A549 (cell line): ENCODE measurements at regions not wholly inside any gene's neighbourhood (a gene's known extent, or its start where the extent isn't known, plus 50 kb on each side); places are given as distances from the start of the nearest gene placed in this dataset.

ENCODE experiments used
- ATOH8 ChIP-seq: fragments of 250-450 bp; sonication (Bioruptor Pico); IDR thresholded peaks from 2 replicates; pipeline ENCODE4 v1.5.0; 2020; ENCODE audit warnings: low read depth, mild to moderate bottlenecking, moderate library complexity
- CBX2 ChIP-seq: fragments of 200-600 bp; sonication (generic); IDR thresholded peaks from 2 replicates; pipeline ENCODE4 v1.6.1; 2016; ENCODE audit warnings: low read depth, mild to moderate bottlenecking, borderline replicate concordance
- CTCF ChIP-seq: fragments of >200 bp; sonication (Bioruptor Twin); formaldehyde crosslinking; IDR thresholded peaks from 3 replicates; pipeline ENCODE4 v1.5.1; 2016
- JUNB ChIP-seq: fragments of >200 bp; sonication (Bioruptor Twin); formaldehyde crosslinking; IDR thresholded peaks from 2 replicates; pipeline ENCODE4 v1.6.1; 2016
- POLR2AphosphoS2 ChIP-seq: conservative IDR thresholded peaks from 2 replicates; pipeline ENCODE4 v1.6.1; 2012; ENCODE audit warnings: low read length, improper control_type of control experiment, inconsistent platforms
- RAD21 ChIP-seq, 2 experiments: fragments of >200 bp in 1 of 2; sonication (Bioruptor Twin) in 1 of 2; formaldehyde crosslinking in 1 of 2; IDR thresholded peaks in 1 of 2; conservative IDR thresholded peaks in 1 of 2; 2 replicates in 1 of 2; 3 replicates in 1 of 2; pipeline ENCODE4 v1.6.1; 2012 to 2018; ENCODE audit warnings: inconsistent platforms in 1 of 2
- USF2 ChIP-seq: fragments of 450-650 bp; IDR thresholded peaks from 2 replicates; pipeline ENCODE4 v1.6.1; 2014; ENCODE audit warnings: antibody characterized with exemption

GRCh38 chrX:115452251-115452650, 108.7 kb upstream of the PLS3 start:
- no peak for TF ChIP-seq CBX2
- TF ChIP-seq USF2: no peak
- TF ChIP-seq ATOH8 (CRISPR knock-in tag): no peak
- no peak for TF ChIP-seq JUNB
- TF ChIP-seq CTCF: no peak
- TF ChIP-seq RAD21 (conservative IDR thresholded peaks at IDR 0.05 in 1 of 2, IDR thresholded peaks at IDR 0.05 in 1 of 2): no peak
- TF ChIP-seq POLR2AphosphoS2: no peak
